GM12878 (cell line): ENCODE measurements at regions not wholly inside any gene's neighbourhood (a gene's known extent, or its start where the extent isn't known, plus 50 kb on each side); places are given as distances from the start of the nearest gene placed in this dataset.

Experiments
- ATAC-seq: fragments of 200-7000 bp; cut with Tn5 transposase; 3 replicates; pipeline ENCODE4 v1.9.1; 2020; ENCODE audit warnings: mild to moderate bottlenecking, moderate library complexity
- BruUV-seq: library from RNA; stranded (reverse); fragments of 400-500 nt; replicated peaks from 2 replicates; lab custom pipeline; 2021; lab: Mats Ljungman, UMichigan
- CTCF ChIA-PET: fragments of 300-600 bp; sonication (Branson Sonifier 250); formaldehyde crosslinking; extraction: SDS; loops from one replicate; lab custom pipeline; 2021; ENCODE audit warnings: inconsistent platforms; lab: Yijun Ruan, JAX
- POLR2A ChIA-PET: fragments of 350-600 bp; formaldehyde crosslinking; extraction: SDS; loops from one replicate; lab custom pipeline; 2021; ENCODE audit warnings: inconsistent platforms; lab: Charles Lee
- RAD21 ChIA-PET: fragments of 300-600 bp; sonication (Branson Sonifier 250); formaldehyde crosslinking; loops from one replicate; lab custom pipeline; 2023; ENCODE audit warnings: antibody characterized with exemption; ENCODE audit not compliant: unreplicated experiment; lab: Charles Lee
- SMC1A ChIA-PET: fragments of 300-600 bp; sonication (Branson Sonifier 250); formaldehyde crosslinking; loops from one replicate; lab custom pipeline; 2023; ENCODE audit not compliant: unreplicated experiment, uncharacterized antibody; lab: Charles Lee
- DNase-seq: peaks from one replicate; pipeline ENCODE4 v3.0.0-alpha.2; 2011; ENCODE audit warnings: low read depth, low spot score
- FAIRE-seq: peaks from 3 replicates; lab custom pipeline; 2011; peaks lifted over from hg19 to GRCh38; lab: Jason Lieb, UNC
- H2AFZ ChIP-seq: 2 replicates; pipeline ENCODE4 v1.6.0; 2011; ENCODE audit warnings: low read depth, low read length, control low read depth; ENCODE audit not compliant: control insufficient read depth
- H3K27ac ChIP-seq: 2 replicates; pipeline ENCODE4 v1.5.1; 2011; ENCODE audit warnings: control low read depth; ENCODE audit not compliant: control insufficient read depth, insufficient read depth
- H3K27me3 ChIP-seq, 2 experiments: replicated peaks in 1 of 2; 2 replicates each; pipeline versions ENCODE4 v1.6.0 to v1.6.1; 2011; ENCODE audit warnings: low read length in 1 of 2; ENCODE audit not compliant: control insufficient read depth in 2 of 2, insufficient read depth in 2 of 2
- H3K36me3 ChIP-seq, 2 experiments: 2 replicates each; pipeline ENCODE4 v1.5.1; 2011; ENCODE audit warnings: low read length in 1 of 2; ENCODE audit not compliant: control insufficient read depth in 2 of 2, insufficient read depth in 2 of 2
- H3K4me1 ChIP-seq: 2 replicates; pipeline ENCODE4 v1.6.1; 2011; ENCODE audit warnings: mild to moderate bottlenecking, low read length, moderate library complexity, mixed read lengths; ENCODE audit not compliant: control insufficient read depth, insufficient read depth
- H3K4me2 ChIP-seq: 2 replicates; pipeline ENCODE4 v1.6.0; 2011; ENCODE audit warnings: control low read depth; ENCODE audit not compliant: control insufficient read depth, insufficient read depth
- H3K4me3 ChIP-seq: fragments of 200-600 bp; sonication (generic); 2 replicates; pipeline ENCODE4 v1.5.1; 2016
- H3K79me2 ChIP-seq: 2 replicates; pipeline ENCODE4 v1.6.0; 2011; ENCODE audit warnings: low read length; ENCODE audit not compliant: control insufficient read depth, insufficient read depth
- H3K9ac ChIP-seq: 2 replicates; pipeline ENCODE4 v1.8.0; 2011; ENCODE audit warnings: low read length, control low read depth, mixed read lengths; ENCODE audit not compliant: control insufficient read depth, insufficient read depth
- H3K9me3 ChIP-seq: replicated peaks from 3 replicates; pipeline ENCODE4 v1.5.1; 2011; ENCODE audit warnings: mild to moderate bottlenecking, low read length; ENCODE audit not compliant: control insufficient read depth, insufficient read depth
- H4K20me1 ChIP-seq: 2 replicates; pipeline ENCODE4 v1.6.0; 2011; ENCODE audit not compliant: control insufficient read depth, insufficient read depth
- ASH2L ChIP-seq: fragments of 300-600, 200-600 bp; sonication (generic); IDR thresholded peaks from 2 replicates; pipeline ENCODE4 v1.6.1; 2017; ENCODE audit warnings: low read depth, mild to moderate bottlenecking, borderline replicate concordance
- FOXM1 ChIP-seq: IDR thresholded peaks from 2 replicates; pipeline ENCODE4 v1.6.1; 2012; ENCODE audit warnings: low read depth, mild to moderate bottlenecking, inconsistent platforms, low read length, moderate library complexity
- HDGF ChIP-seq: fragments of 450-650 bp; IDR thresholded peaks from 2 replicates; pipeline ENCODE4 v1.6.1; 2016; ENCODE audit warnings: antibody characterized with exemption
- IKZF1 ChIP-seq: fragments of 450-650 bp; conservative IDR thresholded peaks from 2 replicates; pipeline ENCODE4 v1.6.1; 2017; ENCODE audit warnings: antibody characterized with exemption, mild to moderate bottlenecking
- NFYA ChIP-seq: IDR thresholded peaks from 2 replicates; pipeline ENCODE4 v1.6.1; 2011; ENCODE audit warnings: low read depth, mild to moderate bottlenecking, low read length, improper control_type of control experiment, borderline replicate concordance
- RBBP5 ChIP-seq: fragments of 200-600 bp; sonication (generic); conservative IDR thresholded peaks from 2 replicates; pipeline ENCODE4 v1.6.1; 2016
- ZNF24 ChIP-seq: fragments of 450-650 bp; IDR thresholded peaks from 2 replicates; pipeline ENCODE4 v1.6.1; 2017; ENCODE audit warnings: antibody characterized with exemption, mild to moderate bottlenecking
- WGBS: methylation state at CpG from one replicate; pipeline ENCODE4 v1.1.6; 2016; ENCODE audit warnings: low lambda C conversion rate; ENCODE audit not compliant: insufficient replicate concordance, insufficient coverage; ENCODE audit errors: missing lambda C conversion rate; 5-methylcytosine and 5-hydroxymethylcytosine counted together
- in situ Hi-C: fragments of 300-500 bp; cut with MboI; formaldehyde crosslinking; loops from 9 replicates; pipeline ENCODE4 v1.14.3; 2018; ENCODE audit warnings: mixed read lengths
- intact Hi-C: fragments of 100-400 bp; cut with micrococcal nuclease; formaldehyde crosslinking; loops from one replicate; pipeline ENCODE4 v1.14.2; 2022; ENCODE audit not compliant: unreplicated experiment
- TF ChIP-seq, protein P1 (sequence below): fragments of 450-650 bp; IDR thresholded peaks from 2 replicates; pipeline ENCODE4 v1.6.1; 2016; ENCODE audit warnings: mild to moderate bottlenecking, moderate library complexity, borderline replicate concordance
- TF ChIP-seq, protein P2 (sequence below): IDR thresholded peaks from 2 replicates; pipeline ENCODE4 v1.6.1; 2012; ENCODE audit warnings: mild to moderate bottlenecking, low read depth, low read length

DNA sequence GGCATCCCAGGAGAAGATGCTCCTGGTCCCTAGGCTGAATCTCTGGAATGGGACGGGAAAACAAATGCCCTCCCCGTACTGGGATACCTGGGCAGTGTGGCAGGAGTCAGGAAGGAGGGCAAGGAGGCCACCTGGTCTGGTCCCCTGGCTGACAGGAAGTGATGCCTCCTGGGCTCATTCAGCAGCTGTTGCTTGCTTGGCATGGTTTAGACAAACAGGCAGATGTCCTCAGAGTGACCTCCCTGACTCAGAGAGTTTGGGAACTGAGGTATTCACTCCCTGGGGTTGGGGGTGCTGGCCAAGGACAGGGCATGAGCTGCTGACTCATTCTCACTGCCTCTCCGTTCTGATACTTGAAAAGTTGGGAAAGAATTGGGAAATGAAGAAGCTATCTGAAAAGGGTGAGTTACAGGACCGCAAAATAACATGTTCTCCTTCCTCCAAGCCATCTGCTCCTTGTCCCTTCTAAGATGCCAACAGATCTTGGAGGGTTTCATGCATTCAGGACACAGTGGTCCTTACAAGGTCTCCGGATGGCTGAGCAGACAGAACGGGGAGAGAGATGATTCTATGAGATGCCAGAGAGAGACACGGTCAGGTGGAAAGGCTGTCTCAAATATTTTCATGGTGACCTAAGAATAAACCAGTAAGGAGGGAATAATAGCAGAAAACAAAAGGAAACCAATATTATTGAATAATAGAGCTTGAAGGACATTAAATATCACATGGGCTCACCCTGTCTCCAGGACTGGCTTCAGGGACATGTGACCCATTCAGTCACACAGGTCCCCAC, 534.5 kb downstream of the BNC2 start:
- DNase-seq (no peak), ATAC-seq (no peak), FAIRE-seq (no peak)
- ChIA-PET CTCF (no interaction called here), SMC1A (interaction anchor here (0.5 kb wide), 1 partner anchor 145 kb away, joined by 3 read pairs; no protein-coding TSS in a partner anchor), POLR2A (no interaction called here), RAD21 (interaction anchor here (0.6 kb wide), 1 partner anchor 283 kb away, joined by 3 read pairs; no protein-coding TSS in a partner anchor)
- no peak overlapping the region for H3K4me3 ChIP-seq
- no peaks in the 10 kb centered on the region for H3K4me1 ChIP-seq
- H3K36me3 ChIP-seq, result no peaks in the 10 kb centered on the region
- H4K20me1 ChIP-seq, result no peaks in the 10 kb centered on the region
- H2AFZ ChIP-seq, result no peak overlapping the region
- H3K79me2 ChIP-seq, result no peaks in the 10 kb centered on the region
- TF ChIP-seq NFYA (no peak), RBBP5 (no peak), HDGF (no peak), FOXM1 (no peak), IKZF1 (no peak), ZNF24 (no peak), ASH2L (no peak)
- TF ChIP-seq, protein P1, sequence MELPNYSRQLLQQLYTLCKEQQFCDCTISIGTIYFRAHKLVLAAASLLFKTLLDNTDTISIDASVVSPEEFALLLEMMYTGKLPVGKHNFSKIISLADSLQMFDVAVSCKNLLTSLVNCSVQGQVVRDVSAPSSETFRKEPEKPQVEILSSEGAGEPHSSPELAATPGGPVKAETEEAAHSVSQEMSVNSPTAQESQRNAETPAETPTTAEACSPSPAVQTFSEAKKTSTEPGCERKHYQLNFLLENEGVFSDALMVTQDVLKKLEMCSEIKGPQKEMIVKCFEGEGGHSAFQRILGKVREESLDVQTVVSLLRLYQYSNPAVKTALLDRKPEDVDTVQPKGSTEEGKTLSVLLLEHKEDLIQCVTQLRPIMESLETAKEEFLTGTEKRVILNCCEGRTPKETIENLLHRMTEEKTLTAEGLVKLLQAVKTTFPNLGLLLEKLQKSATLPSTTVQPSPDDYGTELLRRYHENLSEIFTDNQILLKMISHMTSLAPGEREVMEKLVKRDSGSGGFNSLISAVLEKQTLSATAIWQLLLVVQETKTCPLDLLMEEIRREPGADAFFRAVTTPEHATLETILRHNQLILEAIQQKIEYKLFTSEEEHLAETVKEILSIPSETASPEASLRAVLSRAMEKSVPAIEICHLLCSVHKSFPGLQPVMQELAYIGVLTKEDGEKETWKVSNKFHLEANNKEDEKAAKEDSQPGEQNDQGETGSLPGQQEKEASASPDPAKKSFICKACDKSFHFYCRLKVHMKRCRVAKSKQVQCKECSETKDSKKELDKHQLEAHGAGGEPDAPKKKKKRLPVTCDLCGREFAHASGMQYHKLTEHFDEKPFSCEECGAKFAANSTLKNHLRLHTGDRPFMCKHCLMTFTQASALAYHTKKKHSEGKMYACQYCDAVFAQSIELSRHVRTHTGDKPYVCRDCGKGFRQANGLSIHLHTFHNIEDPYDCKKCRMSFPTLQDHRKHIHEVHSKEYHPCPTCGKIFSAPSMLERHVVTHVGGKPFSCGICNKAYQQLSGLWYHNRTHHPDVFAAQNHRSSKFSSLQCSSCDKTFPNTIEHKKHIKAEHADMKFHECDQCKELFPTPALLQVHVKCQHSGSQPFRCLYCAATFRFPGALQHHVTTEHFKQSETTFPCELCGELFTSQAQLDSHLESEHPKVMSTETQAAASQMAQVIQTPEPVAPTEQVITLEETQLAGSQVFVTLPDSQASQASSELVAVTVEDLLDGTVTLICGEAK, result no peak
- TF ChIP-seq, protein P2, sequence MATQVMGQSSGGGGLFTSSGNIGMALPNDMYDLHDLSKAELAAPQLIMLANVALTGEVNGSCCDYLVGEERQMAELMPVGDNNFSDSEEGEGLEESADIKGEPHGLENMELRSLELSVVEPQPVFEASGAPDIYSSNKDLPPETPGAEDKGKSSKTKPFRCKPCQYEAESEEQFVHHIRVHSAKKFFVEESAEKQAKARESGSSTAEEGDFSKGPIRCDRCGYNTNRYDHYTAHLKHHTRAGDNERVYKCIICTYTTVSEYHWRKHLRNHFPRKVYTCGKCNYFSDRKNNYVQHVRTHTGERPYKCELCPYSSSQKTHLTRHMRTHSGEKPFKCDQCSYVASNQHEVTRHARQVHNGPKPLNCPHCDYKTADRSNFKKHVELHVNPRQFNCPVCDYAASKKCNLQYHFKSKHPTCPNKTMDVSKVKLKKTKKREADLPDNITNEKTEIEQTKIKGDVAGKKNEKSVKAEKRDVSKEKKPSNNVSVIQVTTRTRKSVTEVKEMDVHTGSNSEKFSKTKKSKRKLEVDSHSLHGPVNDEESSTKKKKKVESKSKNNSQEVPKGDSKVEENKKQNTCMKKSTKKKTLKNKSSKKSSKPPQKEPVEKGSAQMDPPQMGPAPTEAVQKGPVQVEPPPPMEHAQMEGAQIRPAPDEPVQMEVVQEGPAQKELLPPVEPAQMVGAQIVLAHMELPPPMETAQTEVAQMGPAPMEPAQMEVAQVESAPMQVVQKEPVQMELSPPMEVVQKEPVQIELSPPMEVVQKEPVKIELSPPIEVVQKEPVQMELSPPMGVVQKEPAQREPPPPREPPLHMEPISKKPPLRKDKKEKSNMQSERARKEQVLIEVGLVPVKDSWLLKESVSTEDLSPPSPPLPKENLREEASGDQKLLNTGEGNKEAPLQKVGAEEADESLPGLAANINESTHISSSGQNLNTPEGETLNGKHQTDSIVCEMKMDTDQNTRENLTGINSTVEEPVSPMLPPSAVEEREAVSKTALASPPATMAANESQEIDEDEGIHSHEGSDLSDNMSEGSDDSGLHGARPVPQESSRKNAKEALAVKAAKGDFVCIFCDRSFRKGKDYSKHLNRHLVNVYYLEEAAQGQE, result no peak
- in situ Hi-C loops, result no loop called here
- no peak overlapping the region for H3K4me2 ChIP-seq
- no peaks in the 10 kb centered on the region; the same call in 2 of the 3 replicates for H3K9me3 ChIP-seq
- no peak overlapping the region for H3K9ac ChIP-seq
- intact Hi-C loops, result no loop called here
- no peak overlapping the region for H3K27ac ChIP-seq
- no peaks in the 10 kb centered on the region for H3K27me3 ChIP-seq
- 10% methylated on average over 7 of the region's 7 CpGs for WGBS
- no TSS peak for BruUV-seq
